ENCODE measurements at regions not wholly inside any gene's neighbourhood (a gene's known extent, or its start where the extent isn't known, plus 50 kb on each side); places are given as distances from the start of the nearest gene placed in this dataset.

DNA sequence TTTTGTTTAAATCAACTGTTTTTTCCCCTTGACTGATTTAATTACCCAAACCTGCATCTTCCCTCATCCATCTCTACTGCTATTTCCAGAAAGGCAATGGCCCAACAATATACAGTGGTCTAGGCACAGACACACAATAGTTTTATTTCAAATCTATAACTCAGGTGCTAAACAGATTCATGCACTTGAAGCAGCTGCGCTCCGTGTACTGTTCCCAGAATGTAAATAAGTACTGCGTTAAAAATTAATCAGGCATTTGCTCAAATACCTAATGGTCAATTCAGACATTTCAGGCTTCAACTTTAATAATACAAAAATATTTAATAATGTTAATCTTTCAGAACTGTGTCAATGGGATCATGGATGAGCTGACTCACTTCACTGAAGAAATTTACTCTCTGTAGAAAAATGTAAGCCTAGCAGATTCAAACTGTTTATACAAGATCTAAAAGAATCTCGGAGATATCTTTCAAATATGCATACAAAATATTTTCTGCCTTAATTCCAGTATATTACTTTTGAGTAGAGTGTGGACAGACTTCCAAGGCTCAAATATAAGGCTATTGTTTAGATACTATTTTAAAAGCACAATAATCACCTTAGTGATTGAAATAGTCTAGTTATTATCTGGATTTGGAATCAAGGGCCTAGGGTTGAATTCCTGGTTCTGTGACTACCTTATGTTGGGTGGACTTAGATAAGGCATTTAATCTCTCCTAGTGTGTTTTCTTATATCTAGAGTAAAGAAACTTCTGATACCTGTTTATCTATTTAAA, 97.4 kb upstream of the PSMD7 start:
- H3K9ac ChIP-seq (ENCODE audit: low read depth, low read length) = no peak overlapping the region
- no peaks in the 10 kb centered on the region for H3K9me3 ChIP-seq (ENCODE audit: control insufficient read depth, insufficient read depth, low read length)
- no peaks in the 10 kb centered on the region for H3K36me3 ChIP-seq (ENCODE audit: insufficient read depth, low read length)
- no peaks in the 10 kb centered on the region for H3K4me1 ChIP-seq (ENCODE audit: insufficient read depth, low read length)

DNA sequence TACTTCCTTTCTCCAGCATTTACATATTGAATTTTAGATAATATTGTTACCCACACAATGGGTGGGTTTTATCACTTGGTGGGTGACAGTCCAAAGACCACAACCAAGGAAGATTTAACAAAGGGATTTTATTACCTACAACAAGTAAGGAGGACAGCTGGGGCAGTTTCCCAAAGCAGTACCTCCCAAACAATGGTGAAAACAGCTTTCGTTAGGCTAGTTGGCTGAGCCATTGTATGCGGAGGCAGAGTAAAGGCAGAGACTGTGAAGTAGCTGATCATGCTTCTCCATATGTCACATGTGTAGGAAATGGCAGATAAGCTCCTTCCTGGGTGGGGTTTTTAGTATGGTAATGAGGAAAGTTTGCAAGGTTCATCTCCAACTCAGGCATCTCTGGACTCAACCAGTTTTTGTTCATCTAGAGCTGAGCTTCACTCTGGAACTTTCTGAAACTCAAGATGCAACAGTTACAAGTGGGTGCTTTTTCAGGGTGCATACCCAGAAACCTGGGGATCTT, 104.3 kb upstream of the PSMD7 start:
- Histone ChIP-seq H3K36me3 (ENCODE audit: insufficient read depth, low read length) (no peaks in the 10 kb centered on the region), H3K9me3 (ENCODE audit: control insufficient read depth, insufficient read depth, low read length) (no peaks in the 10 kb centered on the region), H3K4me1 (ENCODE audit: insufficient read depth, low read length) (no peaks in the 10 kb centered on the region), H3K9ac (ENCODE audit: low read depth, low read length) (no peak overlapping the region)

DNA sequence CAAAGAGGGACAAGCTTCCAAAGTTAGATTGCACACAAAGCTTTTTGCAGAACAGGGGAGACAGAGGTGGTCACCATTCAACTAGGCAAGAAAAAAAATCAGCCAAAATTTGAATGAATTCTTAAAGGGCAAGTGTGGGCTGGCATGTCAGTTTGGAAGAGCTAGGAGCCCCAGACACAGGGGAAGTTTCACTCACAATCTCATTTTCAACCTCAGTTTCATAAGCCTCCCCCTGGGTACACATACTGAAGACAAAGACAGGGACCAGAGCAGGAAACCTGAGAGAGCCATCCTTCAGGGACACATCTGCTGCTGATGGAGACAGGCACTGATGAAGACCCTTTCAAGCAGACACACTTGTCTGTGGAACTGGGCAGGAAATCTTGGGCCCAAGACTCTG, 106.3 kb upstream of the PSMD7 start:
- H3K9me3 ChIP-seq (ENCODE audit: control insufficient read depth, insufficient read depth, low read length) = no peaks in the 10 kb centered on the region
- H3K36me3 ChIP-seq (ENCODE audit: insufficient read depth, low read length) = no peaks in the 10 kb centered on the region
- no peak overlapping the region for H3K9ac ChIP-seq (ENCODE audit: low read depth, low read length)
- no peaks in the 10 kb centered on the region for H3K4me1 ChIP-seq (ENCODE audit: insufficient read depth, low read length)

DNA sequence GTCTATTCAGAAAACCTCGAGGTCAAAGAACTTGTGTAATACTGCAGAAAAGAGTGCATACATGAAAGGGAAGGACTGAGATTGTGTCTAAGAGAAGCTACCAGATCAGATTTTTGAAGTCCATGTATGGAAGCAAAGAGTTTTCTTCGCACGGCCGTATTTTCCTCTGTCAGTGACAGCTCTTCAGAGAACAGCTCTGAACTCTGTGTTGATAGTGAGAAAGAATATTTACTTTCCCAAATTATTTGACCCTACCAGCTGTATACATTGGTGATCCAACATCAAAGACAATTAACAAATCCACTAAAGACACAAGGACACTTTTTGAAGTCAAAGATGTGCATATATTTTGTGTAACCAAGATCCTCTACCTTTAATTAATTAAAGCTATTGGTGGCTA, 107.8 kb upstream of the PSMD7 start:
- Histone ChIP-seq H3K4me1 (ENCODE audit: insufficient read depth, low read length) (no peaks in the 10 kb centered on the region), H3K9ac (ENCODE audit: low read depth, low read length) (no peak overlapping the region), H3K9me3 (ENCODE audit: control insufficient read depth, insufficient read depth, low read length) (no peaks in the 10 kb centered on the region)

DNA sequence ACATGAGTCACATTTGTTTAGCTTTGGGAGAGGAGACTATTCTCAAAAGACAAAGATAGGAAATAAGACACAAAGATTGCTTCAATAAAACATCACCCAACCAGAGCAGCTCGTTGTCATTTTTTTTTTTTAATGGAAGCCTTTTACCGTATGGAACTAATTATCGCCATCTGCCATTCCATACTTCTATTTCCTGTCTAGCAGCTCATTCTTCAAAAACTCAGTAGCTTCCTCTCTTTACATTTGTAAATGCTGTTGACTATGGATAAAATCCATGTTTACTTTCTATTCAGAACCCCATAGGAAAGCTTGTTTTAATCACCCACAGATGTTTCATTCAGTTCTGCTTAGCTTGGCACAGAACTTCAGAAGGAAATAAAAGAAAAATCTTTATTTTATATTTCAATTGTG, 110.0 kb upstream of the PSMD7 start:
- Histone ChIP-seq H3K9me3 (ENCODE audit: control insufficient read depth, insufficient read depth, low read length) (peaks cover 6% of the 10 kb centered on the region; the same call in 1 of the 2 replicates), H3K36me3 (ENCODE audit: insufficient read depth, low read length) (no peaks in the 10 kb centered on the region), H3K4me1 (ENCODE audit: insufficient read depth, low read length) (no peaks in the 10 kb centered on the region), H3K9ac (ENCODE audit: low read depth, low read length) (no peak overlapping the region)

More for the DNA sequence above, 107.8 kb upstream of the PSMD7 start:
- no peaks in the 10 kb centered on the region for H3K36me3 ChIP-seq (ENCODE audit: insufficient read depth, low read length)

DNA sequence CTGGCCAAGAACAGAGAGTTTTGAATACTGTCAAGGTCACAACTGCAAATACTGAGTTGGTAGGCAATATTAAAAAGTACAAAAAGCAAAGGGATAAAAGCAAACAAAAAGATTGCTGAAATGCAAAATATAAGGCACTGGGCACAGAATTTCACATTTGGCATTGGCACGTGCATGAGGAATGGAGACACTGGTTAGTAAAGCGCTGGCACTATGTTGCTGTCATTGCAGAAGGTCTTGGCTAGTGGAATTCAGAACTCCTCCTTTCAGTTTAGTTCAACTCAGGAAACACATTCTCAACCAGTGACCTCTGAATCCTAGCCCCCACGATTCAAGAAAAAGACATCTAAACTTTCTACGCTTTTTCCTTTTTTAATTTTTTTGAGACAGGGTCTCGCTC, 111.8 kb upstream of the PSMD7 start:
- no peak overlapping the region for H3K9ac ChIP-seq (ENCODE audit: low read depth, low read length)
- peaks cover 7% of the 10 kb centered on the region; the same call in 1 of the 2 replicates for H3K9me3 ChIP-seq (ENCODE audit: control insufficient read depth, insufficient read depth, low read length)
- no peaks in the 10 kb centered on the region for H3K36me3 ChIP-seq (ENCODE audit: insufficient read depth, low read length)
- H3K4me1 ChIP-seq (ENCODE audit: insufficient read depth, low read length) = no peaks in the 10 kb centered on the region

DNA sequence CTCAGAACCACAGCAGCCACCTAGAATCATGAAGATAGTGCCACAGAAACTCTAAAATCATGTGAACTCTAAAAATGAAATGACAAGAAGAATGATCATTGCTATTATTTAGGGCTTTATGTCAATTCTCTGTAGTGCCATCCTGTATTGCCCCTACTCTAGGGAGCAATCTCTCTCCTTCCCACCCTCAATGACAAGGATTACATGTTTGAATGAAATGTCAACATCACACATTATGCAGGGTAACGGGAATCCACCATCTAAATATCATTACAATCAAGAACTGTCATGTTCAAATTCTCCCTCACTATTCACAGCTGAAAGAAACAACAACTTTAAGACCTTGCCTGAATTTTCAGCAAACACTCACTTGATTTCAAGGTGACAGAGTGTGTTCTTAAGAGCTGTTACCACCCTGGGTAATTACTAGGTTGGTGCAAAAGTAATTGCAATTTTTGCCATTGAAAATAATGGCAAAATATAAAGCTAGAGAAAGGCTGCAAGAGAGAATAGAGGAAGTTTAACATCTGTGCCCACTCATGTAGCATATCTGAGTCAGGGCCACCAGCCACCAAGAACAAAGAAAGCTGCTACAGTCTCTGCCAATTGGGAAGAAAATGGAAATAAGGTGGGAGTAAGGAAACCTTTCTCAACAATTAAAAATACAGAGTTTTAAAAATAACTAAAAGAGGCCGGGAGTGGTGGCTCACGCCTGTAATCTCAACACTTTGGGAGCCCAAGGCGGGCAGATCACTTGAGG, 112.8 kb upstream of the PSMD7 start:
- no peaks in the 10 kb centered on the region for H3K4me1 ChIP-seq (ENCODE audit: insufficient read depth, low read length)
- H3K9ac ChIP-seq (ENCODE audit: low read depth, low read length) = no peak overlapping the region
- peaks cover 7% of the 10 kb centered on the region; the same call in 1 of the 2 replicates for H3K9me3 ChIP-seq (ENCODE audit: control insufficient read depth, insufficient read depth, low read length)
- H3K36me3 ChIP-seq (ENCODE audit: insufficient read depth, low read length) = no peaks in the 10 kb centered on the region

DNA sequence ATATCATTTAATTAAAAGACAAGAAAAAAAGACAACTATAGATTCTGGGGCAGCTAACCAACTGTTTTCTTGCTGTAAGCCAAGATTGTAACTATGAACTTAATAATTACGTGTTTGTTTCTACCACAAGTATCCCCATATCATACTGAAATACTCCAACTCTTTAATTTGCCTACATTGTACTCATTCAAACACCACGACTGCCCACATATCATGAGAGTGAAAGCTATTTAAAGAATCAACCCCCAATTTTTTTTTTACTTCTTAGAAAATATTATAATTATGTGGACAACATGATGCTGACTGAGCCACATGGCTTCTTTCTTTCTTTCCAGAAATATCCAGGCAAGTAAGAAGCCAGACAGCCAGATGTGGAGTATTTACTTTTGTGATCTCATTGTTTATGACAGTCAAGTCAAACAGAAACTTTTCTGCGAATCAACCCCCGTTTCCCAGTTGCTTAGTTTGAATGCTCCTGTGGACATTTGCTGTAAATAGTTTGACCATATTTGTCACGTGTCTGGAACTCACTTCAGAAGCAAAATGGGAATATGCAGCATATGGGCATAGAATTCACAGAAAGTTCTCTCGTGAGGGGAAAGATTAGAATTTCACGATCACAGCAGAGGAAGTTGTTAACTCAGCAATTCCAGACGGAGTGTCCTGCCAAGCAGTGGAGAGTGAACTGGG, 126.8 kb upstream of the PSMD7 start:
- H3K4me1 ChIP-seq (ENCODE audit: insufficient read depth, low read length) = no peaks in the 10 kb centered on the region
- H3K9me3 ChIP-seq (ENCODE audit: control insufficient read depth, insufficient read depth, low read length) = no peaks in the 10 kb centered on the region
- no peak overlapping the region for H3K9ac ChIP-seq (ENCODE audit: low read depth, low read length)
- H3K36me3 ChIP-seq (ENCODE audit: insufficient read depth, low read length) = no peaks in the 10 kb centered on the region

DNA sequence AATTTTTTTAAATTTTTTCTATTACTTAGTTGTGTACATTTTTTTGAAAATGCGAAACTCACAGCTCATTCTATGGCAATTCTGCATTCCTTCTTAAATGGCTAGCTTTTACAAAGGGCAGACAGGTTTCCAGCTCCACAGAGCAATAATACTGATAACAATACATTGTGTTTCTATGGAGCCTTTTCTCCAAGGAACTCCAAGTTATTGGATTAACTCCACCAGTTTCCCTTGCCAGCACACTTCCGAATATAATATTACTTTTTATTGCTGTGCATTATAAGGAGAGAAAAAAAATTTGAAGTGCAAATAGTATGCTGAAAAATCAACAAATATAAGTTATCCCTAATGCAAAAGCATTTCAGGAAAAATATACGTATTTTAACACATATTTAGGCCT, 127.5 kb upstream of the PSMD7 start:
- Histone ChIP-seq H3K9me3 (ENCODE audit: control insufficient read depth, insufficient read depth, low read length) (no peaks in the 10 kb centered on the region), H3K36me3 (ENCODE audit: insufficient read depth, low read length) (no peaks in the 10 kb centered on the region), H3K4me1 (ENCODE audit: insufficient read depth, low read length) (no peaks in the 10 kb centered on the region), H3K9ac (ENCODE audit: low read depth, low read length) (no peak overlapping the region)

DNA sequence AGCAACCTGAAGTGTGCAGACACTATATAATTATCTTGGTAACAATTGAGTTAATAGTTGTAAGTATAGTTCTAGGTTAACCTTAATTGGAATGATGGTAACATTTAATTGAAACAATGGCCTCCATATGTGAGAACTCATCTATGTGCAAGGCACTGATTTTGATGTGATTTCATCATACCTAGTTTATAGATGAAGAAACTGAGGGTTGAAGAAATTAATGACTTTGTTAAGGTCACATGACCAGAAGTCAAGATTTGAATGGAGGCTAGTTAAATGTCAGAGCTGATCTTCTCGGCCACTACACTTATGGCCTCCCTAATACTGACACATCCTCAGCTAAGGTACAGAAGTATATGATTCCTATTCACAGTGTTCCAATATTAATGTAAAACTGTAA, 128.2 kb upstream of the PSMD7 start:
- H3K9me3 ChIP-seq (ENCODE audit: control insufficient read depth, insufficient read depth, low read length) = no peaks in the 10 kb centered on the region
- H3K9ac ChIP-seq (ENCODE audit: low read depth, low read length) = no peak overlapping the region
- no peaks in the 10 kb centered on the region for H3K36me3 ChIP-seq (ENCODE audit: insufficient read depth, low read length)
- H3K4me1 ChIP-seq (ENCODE audit: insufficient read depth, low read length) = no peaks in the 10 kb centered on the region

DNA sequence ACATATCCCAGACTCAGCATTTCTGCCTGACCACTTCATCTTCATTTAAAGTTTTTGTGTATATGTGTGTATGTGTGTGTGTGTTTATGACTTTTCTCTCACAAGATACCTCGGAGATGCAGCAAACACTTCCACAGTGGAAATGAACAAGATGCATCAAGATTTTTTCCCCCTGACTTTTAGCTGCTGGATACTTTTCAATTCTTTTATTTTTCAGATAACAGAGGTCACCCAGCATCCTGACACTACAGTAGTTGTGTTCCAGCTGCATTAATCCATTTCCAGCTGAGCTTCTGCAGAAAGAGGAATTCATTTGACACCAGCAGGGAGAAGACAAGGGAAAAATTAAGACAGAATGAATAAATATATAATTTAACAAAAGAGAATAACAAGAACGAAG, 130.2 kb upstream of the PSMD7 start:
- Histone ChIP-seq H3K9me3 (ENCODE audit: control insufficient read depth, insufficient read depth, low read length) (no peaks in the 10 kb centered on the region), H3K4me1 (ENCODE audit: insufficient read depth, low read length) (no peaks in the 10 kb centered on the region), H3K9ac (ENCODE audit: low read depth, low read length) (no peak overlapping the region), H3K36me3 (ENCODE audit: insufficient read depth, low read length) (no peaks in the 10 kb centered on the region)

DNA sequence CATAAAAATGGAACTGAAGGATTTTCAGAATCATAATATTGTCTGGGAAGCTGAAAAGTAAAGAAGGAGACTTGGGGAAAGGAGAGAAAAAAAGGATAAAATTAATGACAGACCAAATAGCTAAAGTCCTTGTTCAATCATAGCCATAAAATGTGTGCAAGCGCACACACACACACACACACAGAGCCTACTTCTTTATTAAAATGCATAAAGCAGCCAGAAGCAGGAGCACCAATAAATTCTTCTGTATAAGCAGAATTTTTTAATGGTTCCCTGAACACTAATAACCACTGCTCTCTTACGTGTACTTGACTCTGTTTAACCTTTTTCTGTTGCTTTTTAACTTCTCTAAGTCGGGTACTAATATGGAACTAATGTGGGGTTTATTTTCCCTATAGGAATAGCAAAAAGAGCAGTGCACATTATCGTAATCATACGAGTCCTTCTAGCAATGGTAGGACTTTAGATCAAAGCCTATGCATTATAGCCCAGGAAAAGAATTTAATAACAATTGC, 131.0 kb upstream of the PSMD7 start:
- H3K9me3 ChIP-seq (ENCODE audit: control insufficient read depth, insufficient read depth, low read length) = no peaks in the 10 kb centered on the region
- H3K4me1 ChIP-seq (ENCODE audit: insufficient read depth, low read length) = no peaks in the 10 kb centered on the region
- H3K9ac ChIP-seq (ENCODE audit: low read depth, low read length) = no peak overlapping the region
- no peaks in the 10 kb centered on the region for H3K36me3 ChIP-seq (ENCODE audit: insufficient read depth, low read length)

DNA sequence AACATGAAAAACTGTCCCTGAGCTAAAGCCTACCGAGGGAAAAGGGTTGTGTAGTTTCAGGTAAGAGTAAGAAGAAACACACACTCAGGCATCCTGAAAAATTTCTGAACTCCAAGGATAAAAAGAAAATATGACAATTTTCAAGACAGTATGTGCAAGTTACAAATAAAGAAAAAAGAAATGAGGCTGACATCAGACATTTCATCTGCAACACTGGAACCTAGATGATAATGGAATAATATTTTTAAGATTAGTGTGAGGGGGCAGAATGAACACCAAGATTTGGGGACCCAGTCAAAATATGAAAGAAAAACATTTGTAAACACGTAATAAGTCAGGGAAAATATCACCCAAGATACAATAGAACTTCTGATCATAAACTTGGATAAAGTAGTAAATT, 135.9 kb upstream of the PSMD7 start:
- H3K36me3 ChIP-seq (ENCODE audit: insufficient read depth, low read length) = no peaks in the 10 kb centered on the region
- H3K9ac ChIP-seq (ENCODE audit: low read depth, low read length) = no peak overlapping the region
- H3K9me3 ChIP-seq (ENCODE audit: control insufficient read depth, insufficient read depth, low read length) = no peaks in the 10 kb centered on the region
- H3K4me1 ChIP-seq (ENCODE audit: insufficient read depth, low read length) = no peaks in the 10 kb centered on the region

DNA sequence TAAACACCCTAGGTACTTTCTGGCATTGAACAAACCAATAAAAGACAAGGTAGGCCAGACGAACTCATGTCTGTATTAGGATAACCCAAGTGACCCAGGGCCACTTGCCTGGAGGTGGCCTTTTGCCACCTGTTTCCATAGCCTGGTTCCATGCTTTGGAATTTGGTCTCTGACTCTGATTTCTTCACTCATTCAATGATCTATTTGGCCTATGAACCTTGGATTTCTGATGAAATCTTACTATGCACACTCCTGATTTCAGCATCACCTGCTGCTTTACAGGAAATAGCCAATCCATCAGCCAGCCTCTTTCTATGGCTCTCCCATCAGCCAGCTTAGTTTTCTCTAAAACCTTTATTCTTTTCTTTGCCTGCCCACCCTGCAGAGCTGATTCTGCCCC, 142.8 kb upstream of the PSMD7 start:
- H3K9me3 ChIP-seq (ENCODE audit: control insufficient read depth, insufficient read depth, low read length) = no peaks in the 10 kb centered on the region; the same call in none of the 2 replicates
- H3K4me1 ChIP-seq (ENCODE audit: insufficient read depth, low read length) = no peaks in the 10 kb centered on the region
- no peaks in the 10 kb centered on the region for H3K36me3 ChIP-seq (ENCODE audit: insufficient read depth, low read length)
- no peak overlapping the region for H3K9ac ChIP-seq (ENCODE audit: low read depth, low read length)
